GM21529 (cell line): ENCODE measurements at regions not wholly inside any gene's neighbourhood (a gene's known extent, or its start where the extent isn't known, plus 50 kb on each side); places are given as distances from the start of the nearest gene placed in this dataset.

Experiments
- ATAC-seq: cut with Tn5 transposase; IDR thresholded peaks from one replicate; pipeline ENCODE4 v1.9.1; 2021; ENCODE audit not compliant: unreplicated experiment

DNA sequence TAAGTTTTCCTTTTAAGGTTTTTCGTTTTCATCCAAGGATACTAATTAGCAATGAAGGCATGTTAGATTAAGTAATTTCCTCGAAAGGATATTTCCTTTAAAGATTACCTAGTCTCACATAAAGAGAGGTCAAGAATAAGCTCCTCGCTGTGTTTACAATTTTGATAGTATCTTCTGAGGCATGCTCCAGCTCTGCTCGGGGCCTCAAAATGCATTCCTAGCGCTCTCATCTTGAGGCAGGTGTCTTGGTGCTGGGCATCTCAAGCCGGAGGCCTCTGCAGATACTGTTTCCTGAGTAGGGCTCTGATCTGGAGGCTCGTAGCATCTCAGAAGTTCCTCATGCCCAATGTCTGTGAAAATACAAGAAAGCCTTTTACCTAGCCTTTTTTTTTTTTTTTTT is 128.6 kb upstream of the SNX19 start:
- no peak for ATAC-seq

DNA sequence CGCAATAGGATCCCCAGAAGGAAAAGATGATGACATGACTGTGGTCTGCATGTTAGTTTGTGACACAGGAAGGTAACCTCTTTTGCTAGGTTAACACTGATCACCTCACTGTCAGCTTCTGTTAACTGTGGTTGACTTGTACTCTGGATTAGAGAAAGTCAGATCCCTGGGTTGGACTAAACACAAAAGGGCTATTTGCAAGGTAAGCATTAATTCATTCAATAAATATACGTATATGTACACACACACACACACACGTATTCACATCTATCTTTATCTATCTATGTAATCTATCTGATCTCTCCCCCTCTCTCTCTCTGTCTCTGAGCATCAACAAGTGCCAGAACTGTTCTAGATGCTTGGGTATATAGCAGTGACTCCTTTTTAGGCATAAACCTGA is 136.1 kb upstream of the SNX19 start:
- ATAC-seq: no peak

DNA sequence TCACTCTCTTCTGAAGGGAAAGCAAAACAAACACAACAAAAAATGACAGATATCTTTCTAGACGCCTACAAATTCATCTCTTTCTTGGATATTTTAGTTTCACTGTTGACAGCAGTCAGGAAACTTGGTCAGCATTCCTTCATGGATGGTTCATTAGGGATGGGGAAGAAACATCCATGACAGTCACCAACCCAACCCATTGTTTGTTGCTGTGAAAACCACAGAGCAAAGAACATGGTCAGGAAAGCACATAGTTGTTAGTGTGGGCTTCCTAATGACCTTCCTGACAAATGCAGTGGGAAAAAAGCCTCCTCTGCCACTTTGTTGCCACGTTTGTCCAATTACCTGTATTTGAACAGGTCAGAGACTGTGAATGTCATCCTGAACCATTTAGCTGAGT is 139.8 kb upstream of the SNX19 start:
- no peak for ATAC-seq

- no peak for ATAC-seq
Measured at GRCh38 chr11:131063638-131064037, 147.4 kb upstream of the SNX19 start.

GRCh38 chr11:131064373-131064991 is 148.2 kb upstream of the SNX19 start:
- no peak for ATAC-seq

DNA sequence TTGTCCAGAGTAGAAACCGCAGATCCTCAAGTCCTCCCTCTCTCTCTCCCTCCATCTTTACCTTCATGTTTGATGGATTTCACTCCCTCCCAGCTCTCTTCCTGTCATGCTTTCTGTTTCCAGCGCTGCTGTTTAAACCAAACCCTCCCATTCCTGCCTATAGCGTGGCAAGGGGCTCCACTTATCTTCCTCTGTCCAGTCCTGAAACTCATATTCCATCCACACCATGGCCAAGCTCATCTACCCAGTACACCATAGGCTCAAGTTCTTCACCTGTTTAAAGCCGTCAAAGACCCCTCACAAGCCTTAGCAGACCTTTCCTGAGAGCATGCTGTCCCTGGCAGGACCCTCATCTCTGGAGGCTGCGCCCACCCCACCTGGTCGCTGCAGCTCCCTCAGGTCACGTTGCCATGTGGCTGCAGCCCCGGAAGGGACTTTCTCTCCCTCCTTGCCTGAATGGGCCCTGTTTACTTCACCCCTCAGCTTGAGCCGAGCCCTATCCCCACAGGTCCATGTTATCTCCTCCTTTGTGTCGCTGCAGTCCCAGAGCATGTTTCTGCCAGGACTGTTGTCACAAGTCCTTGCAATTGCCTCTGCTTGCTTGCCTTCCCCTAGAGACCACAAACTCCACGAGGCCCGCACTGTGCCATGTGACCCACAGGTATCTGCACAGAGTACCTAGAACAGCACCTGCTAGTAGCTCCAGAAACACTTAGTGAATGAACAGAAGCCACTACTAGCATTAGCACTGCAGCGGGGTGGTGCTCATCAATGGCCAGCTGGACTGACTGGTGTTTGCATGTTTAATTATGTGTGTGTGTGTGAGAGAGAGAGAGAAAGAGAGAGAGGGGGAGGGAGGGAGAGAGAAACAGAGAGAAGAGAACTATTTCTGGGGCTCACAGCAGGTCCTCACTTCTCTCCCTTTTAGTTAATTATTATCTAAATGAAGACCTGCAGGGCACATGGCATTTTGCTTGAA is 149.4 kb upstream of the SNX19 start:
- ATAC-seq: no peak

DNA sequence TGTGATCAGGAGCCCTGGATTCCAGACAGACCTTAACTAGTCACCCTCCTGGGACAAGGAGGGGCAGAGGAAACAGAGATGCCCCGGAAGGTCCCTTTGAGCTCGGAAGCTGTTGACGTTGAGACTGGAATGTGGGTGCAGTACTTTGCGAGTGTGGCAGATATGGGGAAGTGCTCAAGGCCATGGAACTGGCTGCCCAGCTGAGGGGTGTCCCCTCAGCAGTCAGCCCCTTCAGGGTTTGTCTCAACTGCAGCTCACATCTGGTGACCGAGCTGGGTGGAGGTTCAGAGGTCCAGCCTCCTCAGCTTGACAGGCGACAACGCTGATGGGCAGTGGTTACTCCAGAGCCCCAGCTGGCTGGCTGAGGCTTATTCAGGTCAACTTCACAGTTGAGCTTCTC is 150.3 kb upstream of the SNX19 start:
- no peak for ATAC-seq

GRCh38 chr11:131070365-131070764 is 154.1 kb upstream of the SNX19 start:
- no peak for ATAC-seq

GRCh38 chr11:131073167-131073566 is 156.9 kb upstream of the SNX19 start:
- no peak for ATAC-seq

GRCh38 chr11:131074573-131074972 is 158.3 kb upstream of the SNX19 start:
- ATAC-seq: no peak

DNA sequence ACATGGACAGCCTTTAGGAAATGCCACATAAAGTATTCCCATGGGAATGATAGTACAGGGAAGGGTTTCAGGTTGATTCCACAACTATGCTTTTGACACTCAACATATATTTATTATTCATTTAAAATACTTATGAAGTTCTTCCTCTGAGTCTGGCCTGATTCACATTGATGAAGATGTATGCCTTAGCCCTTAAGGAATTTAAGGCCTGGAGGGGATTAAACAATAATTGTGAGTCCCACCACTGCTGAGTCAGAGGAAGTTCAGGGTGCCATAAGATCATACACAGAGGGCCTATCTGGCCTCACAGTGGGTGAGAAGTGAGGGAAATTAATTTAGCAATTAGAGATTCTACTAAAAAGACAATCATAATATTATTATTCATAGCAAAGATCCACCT is 161.1 kb upstream of the SNX19 start:
- ATAC-seq: no peak

- ATAC-seq: no peak
Measured at GRCh38 chr11:131079036-131079435, 162.8 kb upstream of the SNX19 start.

DNA sequence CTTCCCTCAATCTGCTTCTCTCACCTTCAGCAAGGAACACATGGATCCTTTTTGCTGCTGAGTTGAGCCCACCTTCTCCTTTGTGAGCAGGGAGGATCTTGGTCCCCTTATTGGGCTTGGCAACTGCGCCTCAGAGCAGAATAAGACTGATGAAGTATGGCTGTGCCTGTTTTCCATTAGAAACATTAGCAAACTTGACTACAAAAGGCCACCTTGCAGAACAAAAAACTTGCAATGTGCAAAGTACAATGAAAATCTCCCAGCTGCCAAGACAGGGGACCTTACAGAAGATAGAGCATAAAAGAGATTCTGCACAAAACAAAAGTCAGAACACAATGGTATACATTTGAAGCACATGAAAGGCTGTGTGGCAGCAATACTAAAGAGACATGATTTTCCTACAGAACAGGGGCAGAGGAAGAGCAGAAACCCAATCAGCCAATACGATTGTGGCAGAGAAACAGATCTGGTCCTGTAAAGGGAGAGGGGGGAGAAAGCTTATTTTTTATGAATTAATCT is 173.5 kb upstream of the SNX19 start:
- no peak for ATAC-seq

GRCh38 chr11:131092469-131092868 is 176.2 kb upstream of the SNX19 start:
- no peak for ATAC-seq

DNA sequence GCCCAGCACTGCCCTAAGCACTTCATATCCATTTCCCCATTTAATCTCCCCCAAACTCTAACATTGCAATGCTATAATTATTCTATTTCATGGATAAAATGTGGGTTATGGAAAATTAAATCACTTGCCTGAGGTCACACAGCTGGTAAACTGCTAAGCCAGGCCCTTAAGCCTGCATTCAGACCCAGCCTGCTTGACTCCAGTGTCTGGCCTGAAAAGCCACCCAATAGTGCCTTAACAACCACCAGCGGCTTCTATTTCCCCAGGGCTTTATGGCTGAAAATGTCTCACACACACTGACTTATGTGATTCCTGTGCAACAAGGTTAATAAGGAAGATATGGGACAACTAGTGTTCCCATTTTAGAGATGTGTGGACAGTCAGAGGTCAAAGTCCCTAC is 178.5 kb upstream of the SNX19 start:
- ATAC-seq: no peak

GRCh38 chr11:131095511-131096185 is 179.4 kb upstream of the SNX19 start:
- no peak for ATAC-seq

DNA sequence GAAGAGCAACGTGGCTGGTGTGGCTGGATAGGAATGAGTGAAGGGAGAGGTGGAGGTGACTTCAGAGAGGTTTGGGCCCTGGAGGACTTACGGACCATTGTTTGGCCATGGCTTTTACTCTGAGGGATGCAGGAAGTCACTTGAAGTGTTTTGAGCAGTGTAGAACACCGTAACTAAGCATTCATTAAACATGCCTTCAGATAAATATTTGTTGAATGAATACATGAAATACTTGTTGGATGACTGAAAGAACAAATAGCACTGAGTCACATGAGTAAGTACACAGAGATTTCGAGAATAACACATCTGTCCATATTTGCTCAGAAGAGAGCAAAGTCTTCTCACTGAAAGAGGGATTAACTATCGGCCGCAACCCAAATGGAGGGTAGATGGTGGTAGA is 182.7 kb upstream of the SNX19 start:
- no peak for ATAC-seq

DNA sequence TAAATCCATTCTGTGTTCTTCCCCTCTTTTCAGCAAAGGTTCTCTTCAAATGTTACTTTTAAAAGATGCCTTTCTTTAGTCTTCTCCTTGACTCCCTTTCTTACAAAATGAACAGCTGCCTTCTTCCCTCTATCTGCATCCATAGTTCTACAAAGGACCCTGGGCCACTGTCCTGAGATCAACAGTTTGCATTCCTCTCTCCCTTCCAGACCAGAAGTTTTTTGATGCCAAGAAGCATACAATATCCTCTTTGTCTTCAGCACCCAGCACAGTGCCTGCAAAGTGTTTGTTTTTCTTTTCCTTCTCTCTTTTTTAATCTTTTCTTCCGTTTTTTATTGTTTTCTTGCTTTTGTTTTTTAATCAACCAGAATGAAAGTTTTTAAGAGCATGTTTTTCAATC is 183.5 kb upstream of the SNX19 start:
- ATAC-seq: no peak

DNA sequence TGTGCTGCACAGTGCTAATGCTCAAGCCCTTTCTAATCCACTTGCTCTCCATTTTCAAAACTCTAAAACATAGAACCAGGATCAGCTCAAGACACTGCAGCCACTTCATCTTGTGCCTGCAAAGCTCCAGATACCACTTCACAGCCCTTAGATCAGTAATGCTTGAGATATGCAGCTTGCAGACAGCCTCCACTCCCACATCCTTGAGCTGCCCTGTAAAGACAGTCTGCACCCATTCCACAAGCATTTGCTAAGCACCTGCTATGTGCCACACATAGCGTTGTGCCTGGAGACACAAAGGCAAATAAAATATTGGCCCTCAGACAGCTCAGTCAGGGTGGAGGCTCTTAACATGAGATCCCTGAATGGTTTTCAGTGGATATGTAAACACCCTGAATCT is 192.5 kb upstream of the SNX19 start:
- no peak for ATAC-seq

- no peak for ATAC-seq
Measured at GRCh38 chr11:131109257-131109656, 193.0 kb upstream of the SNX19 start.

- ATAC-seq: no peak
Measured at GRCh38 chr11:131109790-131110189, 193.5 kb upstream of the SNX19 start.

- ATAC-seq: no peak
Measured at GRCh38 chr11:131111775-131112174, 195.5 kb upstream of the SNX19 start.
